Neural cell (in vitro differentiated cells): ENCODE measurements at regions not wholly inside any gene's neighbourhood (a gene's known extent, or its start where the extent isn't known, plus 50 kb on each side); places are given as distances from the start of the nearest gene placed in this dataset.

Experiments
- H2AFZ ChIP-seq: fragments of 200-600, 300-800 bp; sonication (generic), shearing (Covaris generic); 2 replicates; pipeline ENCODE4 v1.6.0; 2014; ENCODE audit warnings: low read depth, mild to moderate bottlenecking, antibody characterized with exemption, low read length, moderate library complexity
- H3F3A ChIP-seq: fragments of 200-600 bp; shearing (Covaris generic); 2 replicates; pipeline ENCODE4 v1.6.1; 2016; ENCODE audit warnings: mild to moderate bottlenecking, moderate library complexity, mixed read lengths, antibody characterized with exemption, low read length; ENCODE audit not compliant: insufficient read depth, poor library complexity, severe bottlenecking
- H3K27ac ChIP-seq: fragments of 200-600, 300-800 bp; sonication (generic), shearing (Covaris generic); 2 replicates; pipeline ENCODE4 v1.5.1; 2014; ENCODE audit warnings: mild to moderate bottlenecking, low read length, moderate library complexity
- H3K27me3 ChIP-seq: fragments of 300-800, 200-600 bp; sonication (generic), shearing (Covaris generic); 2 replicates; pipeline ENCODE4 v1.6.0; 2014; ENCODE audit warnings: mild to moderate bottlenecking, low read depth, low read length, moderate library complexity; ENCODE audit not compliant: insufficient read depth
- H3K36me3 ChIP-seq: fragments of 300-800, 200-600 bp; sonication (generic), shearing (Covaris generic); 2 replicates; pipeline ENCODE4 v1.5.1; 2014; ENCODE audit warnings: mild to moderate bottlenecking, antibody characterized with exemption, low read length, moderate library complexity; ENCODE audit not compliant: insufficient read depth
- H3K4me2 ChIP-seq: fragments of 300-800, 200-600 bp; sonication (generic), shearing (Covaris generic); 2 replicates; pipeline ENCODE4 v1.6.0; 2014; ENCODE audit warnings: mild to moderate bottlenecking, low read length
- H3K4me3 ChIP-seq: fragments of 300-800, 200-600 bp; sonication (generic), shearing (Covaris generic); 2 replicates; pipeline ENCODE4 v1.5.1; 2014; ENCODE audit warnings: mild to moderate bottlenecking, low read length, moderate library complexity
- H3K79me2 ChIP-seq: fragments of 200-600 bp; shearing (Covaris generic); replicated peaks from 2 replicates; pipeline ENCODE4 v1.6.0; 2014; ENCODE audit warnings: mild to moderate bottlenecking, low read length, moderate library complexity; ENCODE audit not compliant: insufficient read depth
- H3K9ac ChIP-seq: fragments of 300-800, 200-600 bp; sonication (generic), shearing (Covaris generic); 2 replicates; pipeline ENCODE4 v1.6.1; 2016; ENCODE audit warnings: mild to moderate bottlenecking, low read length, mixed read lengths
- H3K9me2 ChIP-seq: fragments of 200-600 bp; shearing (Covaris generic); 2 replicates; pipeline ENCODE4 v1.6.1; 2016; ENCODE audit warnings: mild to moderate bottlenecking, low read length, mixed read lengths; ENCODE audit not compliant: insufficient read depth
- H3K9me3 ChIP-seq: fragments of 200-600, 300-800 bp; sonication (generic), shearing (Covaris generic); 2 replicates; pipeline ENCODE4 v1.6.1; 2016; ENCODE audit warnings: mild to moderate bottlenecking, mixed run types, low read length, moderate library complexity, mixed read lengths
- H4K20me1 ChIP-seq: fragments of 200-600 bp; shearing (Covaris generic); 2 replicates; pipeline ENCODE4 v1.6.1; 2016; ENCODE audit warnings: mild to moderate bottlenecking, mixed run types; ENCODE audit not compliant: insufficient read depth
- EP300 ChIP-seq: fragments of 450-650 bp; conservative IDR thresholded peaks from 2 replicates; pipeline ENCODE4 v1.6.1; 2014; ENCODE audit warnings: antibody characterized with exemption, mild to moderate bottlenecking, moderate library complexity; ENCODE audit not compliant: poor library complexity, severe bottlenecking
- EZH2 ChIP-seq: fragments of 200-600, 300-800 bp; shearing (Covaris generic), sonication (generic); IDR thresholded peaks from 2 replicates; pipeline ENCODE4 v1.6.1; 2014; ENCODE audit warnings: antibody characterized with exemption, low read length, borderline replicate concordance, mild to moderate bottlenecking; ENCODE audit not compliant: insufficient read depth, poor library complexity, severe bottlenecking
- MXI1 ChIP-seq: fragments of 450-650 bp; conservative IDR thresholded peaks from 2 replicates; pipeline ENCODE4 v1.6.1; 2014; ENCODE audit warnings: antibody characterized with exemption, mild to moderate bottlenecking; ENCODE audit not compliant: poor library complexity, severe bottlenecking
- POLR2AphosphoS5 ChIP-seq: IDR thresholded peaks from 2 replicates; pipeline ENCODE4 v1.6.1; 2012
- RAD21 ChIP-seq: fragments of 450-650 bp; conservative IDR thresholded peaks from 2 replicates; pipeline ENCODE4 v1.6.1; 2014; ENCODE audit warnings: antibody characterized with exemption, mild to moderate bottlenecking, moderate library complexity
- SMC3 ChIP-seq: fragments of 450-650 bp; conservative IDR thresholded peaks from 2 replicates; pipeline ENCODE4 v1.6.1; 2014; ENCODE audit warnings: antibody characterized with exemption, mild to moderate bottlenecking, moderate library complexity; ENCODE audit not compliant: poor library complexity
- TAF1 ChIP-seq: IDR thresholded peaks from 2 replicates; pipeline ENCODE4 v1.6.1; 2012; ENCODE audit warnings: low read depth
- TF ChIP-seq, protein P1 (sequence below): fragments of 450-650 bp; IDR thresholded peaks from 2 replicates; pipeline ENCODE4 v1.5.1; 2014; ENCODE audit warnings: antibody characterized with exemption, mild to moderate bottlenecking, moderate library complexity; ENCODE audit not compliant: poor library complexity, severe bottlenecking
- TF ChIP-seq, protein P2 (sequence below): IDR thresholded peaks from 2 replicates; pipeline ENCODE4 v1.6.1; 2012; ENCODE audit warnings: borderline replicate concordance

DNA sequence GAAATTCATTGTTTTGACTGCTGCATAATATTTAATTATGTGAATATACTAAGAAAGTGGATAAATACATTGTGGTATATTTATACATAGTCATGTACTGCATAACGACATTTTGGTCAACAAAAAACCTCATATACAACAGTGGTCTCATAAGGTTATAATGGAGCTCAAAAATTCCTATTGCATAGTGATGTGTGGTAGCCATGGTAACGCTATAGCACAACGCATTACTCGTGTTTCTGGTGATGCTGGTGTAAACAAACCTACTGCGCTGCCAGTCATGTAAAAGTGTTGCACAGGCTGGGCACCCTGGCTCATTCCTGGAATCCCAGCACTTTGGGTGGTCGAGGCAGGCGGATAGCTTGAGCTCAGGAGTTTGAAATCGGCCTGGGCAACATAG, 52.6 kb upstream of the NHLH2 start:
- H3K36me3 ChIP-seq, result no peaks in the 10 kb centered on the region
- H3K9ac ChIP-seq, result no peak overlapping the region
- no peaks in the 10 kb centered on the region for H3K79me2 ChIP-seq
- no peak overlapping the region for H2AFZ ChIP-seq
- no peaks in the 10 kb centered on the region for H4K20me1 ChIP-seq
- H3K27me3 ChIP-seq, result no peaks in the 10 kb centered on the region
- no peaks in the 10 kb centered on the region for H3K9me3 ChIP-seq
- no peaks in the 10 kb centered on the region for H3F3A ChIP-seq
- H3K9me2 ChIP-seq, result no peaks in the 10 kb centered on the region
- H3K4me3 ChIP-seq, result no peak overlapping the region
- no peak overlapping the region for H3K4me2 ChIP-seq
- TF ChIP-seq EZH2 (no peak), EP300 (no peak), RAD21 (no peak), MXI1 (no peak), SMC3 (no peak), TAF1 (no peak), POLR2AphosphoS5 (no peak)
- TF ChIP-seq, protein P1, sequence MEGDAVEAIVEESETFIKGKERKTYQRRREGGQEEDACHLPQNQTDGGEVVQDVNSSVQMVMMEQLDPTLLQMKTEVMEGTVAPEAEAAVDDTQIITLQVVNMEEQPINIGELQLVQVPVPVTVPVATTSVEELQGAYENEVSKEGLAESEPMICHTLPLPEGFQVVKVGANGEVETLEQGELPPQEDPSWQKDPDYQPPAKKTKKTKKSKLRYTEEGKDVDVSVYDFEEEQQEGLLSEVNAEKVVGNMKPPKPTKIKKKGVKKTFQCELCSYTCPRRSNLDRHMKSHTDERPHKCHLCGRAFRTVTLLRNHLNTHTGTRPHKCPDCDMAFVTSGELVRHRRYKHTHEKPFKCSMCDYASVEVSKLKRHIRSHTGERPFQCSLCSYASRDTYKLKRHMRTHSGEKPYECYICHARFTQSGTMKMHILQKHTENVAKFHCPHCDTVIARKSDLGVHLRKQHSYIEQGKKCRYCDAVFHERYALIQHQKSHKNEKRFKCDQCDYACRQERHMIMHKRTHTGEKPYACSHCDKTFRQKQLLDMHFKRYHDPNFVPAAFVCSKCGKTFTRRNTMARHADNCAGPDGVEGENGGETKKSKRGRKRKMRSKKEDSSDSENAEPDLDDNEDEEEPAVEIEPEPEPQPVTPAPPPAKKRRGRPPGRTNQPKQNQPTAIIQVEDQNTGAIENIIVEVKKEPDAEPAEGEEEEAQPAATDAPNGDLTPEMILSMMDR, result no peak
- TF ChIP-seq, protein P2, sequence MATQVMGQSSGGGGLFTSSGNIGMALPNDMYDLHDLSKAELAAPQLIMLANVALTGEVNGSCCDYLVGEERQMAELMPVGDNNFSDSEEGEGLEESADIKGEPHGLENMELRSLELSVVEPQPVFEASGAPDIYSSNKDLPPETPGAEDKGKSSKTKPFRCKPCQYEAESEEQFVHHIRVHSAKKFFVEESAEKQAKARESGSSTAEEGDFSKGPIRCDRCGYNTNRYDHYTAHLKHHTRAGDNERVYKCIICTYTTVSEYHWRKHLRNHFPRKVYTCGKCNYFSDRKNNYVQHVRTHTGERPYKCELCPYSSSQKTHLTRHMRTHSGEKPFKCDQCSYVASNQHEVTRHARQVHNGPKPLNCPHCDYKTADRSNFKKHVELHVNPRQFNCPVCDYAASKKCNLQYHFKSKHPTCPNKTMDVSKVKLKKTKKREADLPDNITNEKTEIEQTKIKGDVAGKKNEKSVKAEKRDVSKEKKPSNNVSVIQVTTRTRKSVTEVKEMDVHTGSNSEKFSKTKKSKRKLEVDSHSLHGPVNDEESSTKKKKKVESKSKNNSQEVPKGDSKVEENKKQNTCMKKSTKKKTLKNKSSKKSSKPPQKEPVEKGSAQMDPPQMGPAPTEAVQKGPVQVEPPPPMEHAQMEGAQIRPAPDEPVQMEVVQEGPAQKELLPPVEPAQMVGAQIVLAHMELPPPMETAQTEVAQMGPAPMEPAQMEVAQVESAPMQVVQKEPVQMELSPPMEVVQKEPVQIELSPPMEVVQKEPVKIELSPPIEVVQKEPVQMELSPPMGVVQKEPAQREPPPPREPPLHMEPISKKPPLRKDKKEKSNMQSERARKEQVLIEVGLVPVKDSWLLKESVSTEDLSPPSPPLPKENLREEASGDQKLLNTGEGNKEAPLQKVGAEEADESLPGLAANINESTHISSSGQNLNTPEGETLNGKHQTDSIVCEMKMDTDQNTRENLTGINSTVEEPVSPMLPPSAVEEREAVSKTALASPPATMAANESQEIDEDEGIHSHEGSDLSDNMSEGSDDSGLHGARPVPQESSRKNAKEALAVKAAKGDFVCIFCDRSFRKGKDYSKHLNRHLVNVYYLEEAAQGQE, result no peak
- no peak overlapping the region for H3K27ac ChIP-seq

DNA sequence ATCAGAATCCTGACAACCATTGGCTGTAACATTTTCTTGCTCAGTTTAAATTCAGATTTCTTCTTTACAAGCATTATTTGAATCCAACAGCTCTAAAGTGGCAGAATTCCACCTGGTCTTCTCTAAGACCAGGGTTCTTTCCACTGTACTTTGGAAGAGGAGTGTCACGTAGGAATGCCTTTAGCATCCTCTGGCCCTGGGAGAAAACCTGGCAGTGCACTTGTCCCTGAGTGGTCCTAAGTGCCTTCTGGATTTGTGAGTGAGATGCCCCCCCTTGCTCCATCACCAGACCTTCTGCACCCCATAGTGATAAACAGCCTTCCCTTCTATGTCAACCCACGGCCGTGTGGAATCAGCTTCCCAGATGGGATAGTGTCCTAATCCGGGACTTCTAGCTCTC, 57.1 kb upstream of the NHLH2 start:
- H3K27ac ChIP-seq, result no peak overlapping the region
- no peak overlapping the region for H3K4me2 ChIP-seq
- H4K20me1 ChIP-seq, result no peaks in the 10 kb centered on the region
- H3K36me3 ChIP-seq, result no peaks in the 10 kb centered on the region
- H3K9me3 ChIP-seq, result no peaks in the 10 kb centered on the region
- no peaks in the 10 kb centered on the region for H3K9me2 ChIP-seq
- H3K9ac ChIP-seq, result no peak overlapping the region
- TF ChIP-seq TAF1 (no peak), POLR2AphosphoS5 (no peak), MXI1 (no peak), EZH2 (no peak), EP300 (no peak), SMC3 (no peak), RAD21 (no peak)
- TF ChIP-seq, protein P1, result no peak
- TF ChIP-seq, protein P2, result no peak
- H3K27me3 ChIP-seq, result no peaks in the 10 kb centered on the region
- H2AFZ ChIP-seq, result no peak overlapping the region
- H3F3A ChIP-seq, result no peaks in the 10 kb centered on the region
- no peak overlapping the region for H3K4me3 ChIP-seq
- no peaks in the 10 kb centered on the region for H3K79me2 ChIP-seq
